Hepatocyte (in vitro differentiated cells): ENCODE measurements at regions not wholly inside any gene's neighbourhood (a gene's known extent, or its start where the extent isn't known, plus 50 kb on each side); places are given as distances from the start of the nearest gene placed in this dataset.

ENCODE experiments used
- DNase-seq: peaks from one replicate; pipeline ENCODE4 v3.0.0-alpha.2; 2016; ENCODE audit warnings: low spot score
- H2AFZ ChIP-seq: fragments of 200-600 bp; sonication (generic); 2 replicates; pipeline ENCODE4 v1.6.0; 2016; ENCODE audit warnings: antibody characterized with exemption, mild to moderate bottlenecking
- H3K27ac ChIP-seq: fragments of 200-600 bp; sonication (generic); 2 replicates; pipeline ENCODE4 v1.5.1; 2016; ENCODE audit warnings: mild to moderate bottlenecking
- H3K27me3 ChIP-seq: fragments of 200-600 bp; sonication (generic); 2 replicates; pipeline ENCODE4 v1.6.1; 2016
- H3K36me3 ChIP-seq: fragments of 200-600 bp; sonication (generic); replicated peaks from 2 replicates; pipeline ENCODE4 v1.5.1; 2016; ENCODE audit warnings: low read depth; ENCODE audit not compliant: insufficient read depth
- H3K4me1 ChIP-seq: fragments of 200-600 bp; sonication (generic); 2 replicates; pipeline ENCODE4 v1.5.1; 2016; ENCODE audit warnings: mild to moderate bottlenecking, moderate library complexity; ENCODE audit not compliant: insufficient read depth
- H3K4me2 ChIP-seq: fragments of 200-600 bp; sonication (generic); 2 replicates; pipeline ENCODE4 v1.6.0; 2016
- H3K4me3 ChIP-seq: fragments of 200-600 bp; sonication (generic); 2 replicates; pipeline ENCODE4 v1.5.1; 2016; ENCODE audit warnings: mild to moderate bottlenecking
- H3K79me2 ChIP-seq: fragments of 200-600 bp; sonication (generic); 2 replicates; pipeline ENCODE4 v1.6.0; 2017; ENCODE audit warnings: mild to moderate bottlenecking
- H3K9me2 ChIP-seq: fragments of 200-600 bp; sonication (generic); replicated peaks from 2 replicates; pipeline ENCODE4 v1.6.0; 2017; ENCODE audit warnings: mild to moderate bottlenecking; ENCODE audit not compliant: insufficient read depth
- H3K9me3 ChIP-seq: fragments of 200-600 bp; sonication (generic); 2 replicates; pipeline ENCODE4 v1.5.1; 2016; ENCODE audit warnings: low read depth, mild to moderate bottlenecking
- H4K20me1 ChIP-seq: fragments of 200-600 bp; sonication (generic); 2 replicates; pipeline ENCODE4 v1.6.0; 2016; ENCODE audit warnings: mild to moderate bottlenecking; ENCODE audit not compliant: insufficient read depth, poor library complexity, severe bottlenecking
- EZH2 ChIP-seq: fragments of 200-600 bp; sonication (generic); IDR thresholded peaks from 2 replicates; pipeline ENCODE4 v1.6.1; 2016; ENCODE audit warnings: antibody characterized with exemption, mild to moderate bottlenecking, borderline replicate concordance
- EZH2phosphoT487 ChIP-seq: fragments of 200-600 bp; sonication (generic); IDR thresholded peaks from one replicate; pipeline ENCODE4 v1.6.1; 2018; ENCODE audit warnings: antibody characterized with exemption, mild to moderate bottlenecking, low read depth, moderate library complexity; ENCODE audit not compliant: unreplicated experiment, severe bottlenecking
- WGBS: methylation state at CpG from one replicate; pipeline ENCODE4 v1.1.6; 2016; ENCODE audit warnings: low lambda C conversion rate; ENCODE audit errors: missing lambda C conversion rate; 5-methylcytosine and 5-hydroxymethylcytosine counted together
- TF ChIP-seq, protein P1 (sequence below): fragments of 200-600 bp; sonication (generic); IDR thresholded peaks from 2 replicates; pipeline ENCODE4 v1.5.1; 2016; ENCODE audit warnings: antibody characterized with exemption, mild to moderate bottlenecking; ENCODE audit not compliant: poor library complexity

DNA sequence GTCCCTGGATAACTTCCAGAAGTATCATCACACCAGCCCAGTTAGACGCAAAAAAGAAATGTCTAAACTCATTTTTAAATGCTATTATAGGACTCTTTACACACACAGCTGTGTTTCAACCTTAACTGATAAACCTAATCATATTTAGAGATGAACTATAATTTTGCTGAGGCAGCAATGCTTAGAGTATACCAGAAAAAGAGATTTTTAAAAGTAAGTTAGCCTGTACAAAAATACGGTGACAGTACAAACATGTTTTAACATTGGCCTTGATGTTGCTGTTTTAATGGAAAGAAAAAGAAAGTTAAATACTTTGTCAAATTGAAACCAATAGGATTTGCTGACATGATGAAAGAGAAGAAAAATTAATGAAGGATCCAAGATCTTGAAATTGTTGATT, 1341.2 kb upstream of the CDH6 start:
- Histone ChIP-seq H2AFZ (no peak overlapping the region), H3K27ac (no peak overlapping the region), H4K20me1 (no peaks in the 10 kb centered on the region), H3K4me1 (no peaks in the 10 kb centered on the region), H3K79me2 (no peaks in the 10 kb centered on the region), H3K36me3 (no peaks in the 10 kb centered on the region), H3K9me3 (no peaks in the 10 kb centered on the region), H3K4me3 (no peak overlapping the region), H3K4me2 (no peak overlapping the region), H3K9me2 (no peaks in the 10 kb centered on the region), H3K27me3 (no peaks in the 10 kb centered on the region)
- DNase-seq: no peak
- TF ChIP-seq EZH2 (no peak), EZH2phosphoT487 (no peak)
- TF ChIP-seq, protein P1, sequence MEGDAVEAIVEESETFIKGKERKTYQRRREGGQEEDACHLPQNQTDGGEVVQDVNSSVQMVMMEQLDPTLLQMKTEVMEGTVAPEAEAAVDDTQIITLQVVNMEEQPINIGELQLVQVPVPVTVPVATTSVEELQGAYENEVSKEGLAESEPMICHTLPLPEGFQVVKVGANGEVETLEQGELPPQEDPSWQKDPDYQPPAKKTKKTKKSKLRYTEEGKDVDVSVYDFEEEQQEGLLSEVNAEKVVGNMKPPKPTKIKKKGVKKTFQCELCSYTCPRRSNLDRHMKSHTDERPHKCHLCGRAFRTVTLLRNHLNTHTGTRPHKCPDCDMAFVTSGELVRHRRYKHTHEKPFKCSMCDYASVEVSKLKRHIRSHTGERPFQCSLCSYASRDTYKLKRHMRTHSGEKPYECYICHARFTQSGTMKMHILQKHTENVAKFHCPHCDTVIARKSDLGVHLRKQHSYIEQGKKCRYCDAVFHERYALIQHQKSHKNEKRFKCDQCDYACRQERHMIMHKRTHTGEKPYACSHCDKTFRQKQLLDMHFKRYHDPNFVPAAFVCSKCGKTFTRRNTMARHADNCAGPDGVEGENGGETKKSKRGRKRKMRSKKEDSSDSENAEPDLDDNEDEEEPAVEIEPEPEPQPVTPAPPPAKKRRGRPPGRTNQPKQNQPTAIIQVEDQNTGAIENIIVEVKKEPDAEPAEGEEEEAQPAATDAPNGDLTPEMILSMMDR: no peak
- WGBS: 83% methylated on average over 2 of the region's 2 CpGs

DNA sequence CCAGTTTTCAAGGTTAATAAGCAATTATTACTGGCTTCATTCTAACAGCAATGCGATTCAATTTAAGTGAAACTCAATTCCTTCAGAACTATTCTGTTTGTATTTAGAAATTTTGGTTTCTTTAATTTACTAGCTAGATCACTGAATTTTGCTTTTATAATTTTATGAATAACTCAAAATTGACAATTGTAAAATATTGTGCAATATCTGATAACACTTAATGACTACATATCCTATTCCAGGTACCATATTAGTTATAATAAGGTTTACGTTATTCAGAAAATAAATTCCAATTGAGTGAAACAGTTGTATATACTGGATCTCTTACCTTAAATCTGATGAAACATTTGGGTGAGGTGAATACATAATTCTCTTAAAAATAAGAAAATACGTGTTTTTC, 1348.3 kb upstream of the CDH6 start:
- Histone ChIP-seq H3K4me1 (no peaks in the 10 kb centered on the region), H3K79me2 (no peaks in the 10 kb centered on the region), H3K9me3 (no peaks in the 10 kb centered on the region), H3K4me2 (no peak overlapping the region), H3K9me2 (no peaks in the 10 kb centered on the region), H3K27ac (no peak overlapping the region), H4K20me1 (no peaks in the 10 kb centered on the region), H3K4me3 (no peak overlapping the region), H2AFZ (no peak overlapping the region), H3K27me3 (no peaks in the 10 kb centered on the region), H3K36me3 (no peaks in the 10 kb centered on the region)
- WGBS: 91% methylated on average over 3 of the region's 3 CpGs
- no peak for DNase-seq
- TF ChIP-seq EZH2phosphoT487: no peak
- TF ChIP-seq, protein P1: no peak
- no peak for TF ChIP-seq EZH2

DNA sequence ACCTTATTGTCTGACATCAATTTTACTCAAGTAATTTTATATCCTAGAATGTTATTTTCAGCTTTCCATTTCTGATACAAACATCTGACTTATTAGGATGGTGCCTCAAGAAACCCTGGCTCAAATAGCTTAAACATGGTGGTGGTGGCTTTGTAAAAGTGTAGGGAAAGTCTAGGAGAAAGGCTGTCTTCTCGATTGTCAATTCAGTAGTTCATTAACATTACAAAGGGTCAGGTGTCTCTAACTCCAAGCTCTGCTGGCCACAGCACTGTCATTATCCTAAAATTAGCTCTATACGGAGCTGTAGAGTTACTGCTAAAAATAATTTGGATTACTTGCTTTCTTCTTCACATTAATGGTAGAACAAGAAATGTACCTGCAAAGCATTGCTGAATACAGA, 1360.1 kb upstream of the CDH6 start:
- Histone ChIP-seq H3K36me3 (no peaks in the 10 kb centered on the region), H3K9me2 (no peaks in the 10 kb centered on the region), H3K4me1 (no peaks in the 10 kb centered on the region), H3K4me3 (no peak overlapping the region), H3K27ac (no peak overlapping the region), H3K4me2 (no peak overlapping the region), H3K27me3 (no peaks in the 10 kb centered on the region), H4K20me1 (no peaks in the 10 kb centered on the region), H3K79me2 (no peaks in the 10 kb centered on the region), H3K9me3 (no peaks in the 10 kb centered on the region), H2AFZ (no peak overlapping the region)
- no peak for DNase-seq
- TF ChIP-seq EZH2 (no peak), EZH2phosphoT487 (no peak)
- TF ChIP-seq, protein P1: no peak
- 77% methylated on average over 2 of the region's 2 CpGs for WGBS

DNA sequence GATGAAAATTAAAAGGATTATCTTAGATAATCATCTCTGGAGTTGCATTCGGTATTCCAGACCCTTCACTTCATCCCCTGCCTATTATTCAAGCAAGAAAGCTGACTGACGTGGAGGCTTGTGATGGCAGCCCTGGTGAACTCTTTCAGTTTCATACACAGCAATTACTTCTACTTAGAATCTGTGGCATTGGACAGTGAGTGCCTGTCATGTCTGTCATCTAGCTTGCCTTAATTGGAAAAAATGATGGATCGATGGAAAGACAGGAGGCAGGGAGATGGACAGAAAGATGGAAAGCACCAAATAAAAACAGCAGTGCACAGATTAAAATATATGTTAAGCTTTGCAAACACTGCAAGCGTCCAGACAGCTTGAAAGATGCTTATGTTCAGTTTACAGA, 1371.0 kb upstream of the CDH6 start:
- Histone ChIP-seq H2AFZ (no peak overlapping the region), H3K27me3 (no peaks in the 10 kb centered on the region), H3K9me3 (no peaks in the 10 kb centered on the region), H4K20me1 (no peaks in the 10 kb centered on the region), H3K36me3 (no peaks in the 10 kb centered on the region), H3K4me2 (no peak overlapping the region), H3K79me2 (no peaks in the 10 kb centered on the region), H3K27ac (no peak overlapping the region), H3K4me3 (no peak overlapping the region), H3K9me2 (no peaks in the 10 kb centered on the region), H3K4me1 (no peaks in the 10 kb centered on the region)
- TF ChIP-seq EZH2: no peak
- no peak for TF ChIP-seq EZH2phosphoT487
- TF ChIP-seq, protein P1: no peak
- no peak for DNase-seq
- 75% methylated on average over 4 of the region's 4 CpGs for WGBS
